Gastrocnemius medialis (tissue), 4 donors: ENCODE measurements at regions not wholly inside any gene's neighbourhood (a gene's known extent, or its start where the extent isn't known, plus 50 kb on each side); places are given as distances from the start of the nearest gene placed in this dataset.

Experiments
- ATAC-seq, 2 donors: fragments of 150-250 bp; one replicate each; pipeline ENCODE4 v1.9.1; 2016
- DNase-seq, 2 donors: peaks; one replicate each; pipeline ENCODE4 v3.0.0-alpha.2; 2019
- H3K27ac ChIP-seq, 4 donors: fragments of 200-600 bp; sonication (generic); 1 replicate in 1 of 4; 2 replicates in 3 of 4; pipeline ENCODE4 v1.5.1; 2016 to 2018; ENCODE audit warnings: mild to moderate bottlenecking in 2 of 4, moderate library complexity in 1 of 4
- H3K27me3 ChIP-seq, 3 donors: fragments of 200-600 bp; sonication (generic) in 2 of 3; 1 replicate in 1 of 3; 2 replicates in 2 of 3; pipeline versions ENCODE4 v1.5.1 to v1.6.0; 2016 to 2019; ENCODE audit warnings: mild to moderate bottlenecking in 1 of 3, moderate library complexity in 1 of 3
- H3K36me3 ChIP-seq, 2 donors: fragments of 200-600 bp; sonication (generic) in 1 of 2; one replicate each; pipeline ENCODE4 v1.5.1; 2017 to 2018
- H3K4me1 ChIP-seq, 2 donors: fragments of 200-600 bp; sonication (generic) in 1 of 2; one replicate each; pipeline ENCODE4 v1.5.1; 2016 to 2017; ENCODE audit warnings: mild to moderate bottlenecking in 2 of 2
- H3K4me3 ChIP-seq, 4 donors: fragments of 200-600 bp; sonication (generic) in 3 of 4; 1 replicate in 1 of 4; 2 replicates in 3 of 4; pipeline ENCODE4 v1.5.1; 2016 to 2019; ENCODE audit warnings: mild to moderate bottlenecking in 2 of 4
- H3K9me3 ChIP-seq, 3 donors: fragments of 200-600 bp; sonication (generic) in 2 of 3; 1 replicate in 1 of 3; 2 replicates in 2 of 3; pipeline ENCODE4 v1.5.1; 2016 to 2019
- CTCF ChIP-seq, 5 experiments: fragments of 450-650 bp in 3 of 5; fragments of 200-600 bp in 2 of 5; sonication (generic) in 2 of 5; IDR thresholded peaks in 4 of 5; conservative IDR thresholded peaks in 1 of 5; 1 replicate in 4 of 5; 2 replicates in 1 of 5; pipeline ENCODE4 v1.5.1; 2016 to 2019; ENCODE audit warnings: antibody characterized with exemption in 5 of 5, mild to moderate bottlenecking in 3 of 5, moderate library complexity in 3 of 5
- POLR2A ChIP-seq, 2 donors: fragments of 450-650 bp; IDR thresholded peaks; one replicate each; pipeline ENCODE4 v1.6.1; 2017; ENCODE audit warnings: antibody characterized with exemption in 2 of 2, mild to moderate bottlenecking in 2 of 2, moderate library complexity in 2 of 2
- in situ Hi-C, 4 donors: fragments of 200-750 bp; cut with MboI; loops; one replicate each; pipeline versions ENCODE4 v1.15.0 to v1.8.0; 2017; ENCODE audit warnings: low sequenced_read_pairs in 4 of 4
- intact Hi-C: fragments of 100-400 bp; cut with DNase I; formaldehyde crosslinking; loops from one replicate; pipeline ENCODE4 v1.15.1; 2023; ENCODE audit warnings: low total_unique reads

DNA sequence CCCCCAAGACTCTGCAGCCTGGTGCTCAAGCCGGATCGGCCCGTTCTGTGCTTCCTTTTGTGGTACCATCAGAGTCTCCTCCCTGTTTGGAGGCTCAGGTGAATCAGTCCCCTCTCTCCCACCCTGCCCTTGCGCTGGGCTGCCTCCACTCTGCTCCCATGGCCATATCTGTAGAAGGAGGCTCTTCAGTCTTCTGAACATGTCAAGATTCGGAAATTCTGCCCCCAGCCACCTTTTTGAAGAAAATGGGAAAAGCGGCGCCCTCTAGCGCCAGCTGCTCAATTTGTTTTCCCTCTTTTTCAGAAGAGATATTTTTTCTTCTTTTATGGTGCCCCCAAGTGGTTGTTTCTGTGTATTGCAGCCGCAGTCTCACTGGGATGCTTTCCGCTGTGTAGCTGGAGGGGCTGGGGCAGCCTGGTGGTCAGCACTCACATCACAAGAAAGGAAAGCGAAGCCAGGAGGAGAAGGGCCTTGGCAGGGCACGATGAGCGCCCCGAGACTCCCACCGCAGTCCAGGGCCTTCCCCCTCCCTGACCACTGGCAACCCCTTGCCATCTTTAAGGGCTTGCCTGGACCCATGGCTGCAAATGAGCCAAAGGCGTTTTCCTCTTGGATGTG, 58.4 kb upstream of the CACNA1E start:
- Histone ChIP-seq H3K36me3 (no peaks in the 10 kb centered on the region), H3K4me3 (no peak overlapping the region), H3K27ac (no peak overlapping the region), H3K4me1 (no peaks in the 10 kb centered on the region), H3K9me3 (no peaks in the 10 kb centered on the region), H3K27me3 (peaks cover 0 to 8% (median 0%) of the 10 kb centered on the region in 3 donors)
- intact Hi-C loops (loop anchor here (1.0 kb wide), 1 partner anchor 235 kb away; no protein-coding TSS in a partner anchor), in situ Hi-C loops (loop anchor here (5.0 to 10.0 kb wide), 3 partner anchors 233 to 240 kb away; no protein-coding TSS in a partner anchor)
- TF ChIP-seq CTCF (IDR thresholded peaks at IDR 0.05 in 4 of 5, conservative IDR thresholded peaks at IDR 0.05 in 1 of 5): peak; percentile 81 to 90 (median 89)
- no peak for TF ChIP-seq POLR2A (IDR thresholded peaks at IDR 0.05)
- DNase-seq (peak; percentile 9 to 34), ATAC-seq (peak; percentile 66 to 74)

- no peaks in the 10 kb centered on the region for H3K9me3 ChIP-seq
- intact Hi-C loops (loop anchor here (1.0 kb wide), 1 partner anchor 235 kb away; no protein-coding TSS in a partner anchor), in situ Hi-C loops (loop anchor here in 1 of 4 donors (10.0 kb wide), 1 partner anchor 241 kb away; no protein-coding TSS in a partner anchor)
- H3K4me1 ChIP-seq: no peaks in the 10 kb centered on the region
- no peak for TF ChIP-seq CTCF (IDR thresholded peaks at IDR 0.05 in 4 of 5, conservative IDR thresholded peaks at IDR 0.05 in 1 of 5)
- DNase-seq (no peak), ATAC-seq (no peak)
- no peak overlapping the region for H3K27ac ChIP-seq
- H3K4me3 ChIP-seq: no peak overlapping the region
- peaks cover 0 to 8% (median 0%) of the 10 kb centered on the region in 3 donors for H3K27me3 ChIP-seq
- no peaks in the 10 kb centered on the region for H3K36me3 ChIP-seq
Observed at GRCh38 chr1:181425566-181425965, 57.8 kb upstream of the CACNA1E start.

- no peaks in the 10 kb centered on the region for H3K9me3 ChIP-seq
- ATAC-seq: no peak
- H3K4me3 ChIP-seq: no peak overlapping the region
- H3K4me1 ChIP-seq: no peaks in the 10 kb centered on the region
- DNase-seq: no peak
- no peak overlapping the region for H3K27ac ChIP-seq
- no peaks in the 10 kb centered on the region for H3K27me3 ChIP-seq
- H3K36me3 ChIP-seq: no peaks in the 10 kb centered on the region
- intact Hi-C loops: no loop called here
- TF ChIP-seq POLR2A (IDR thresholded peaks at IDR 0.05) (no peak), CTCF (IDR thresholded peaks at IDR 0.05 in 4 of 5, conservative IDR thresholded peaks at IDR 0.05 in 1 of 5) (no peak)
- in situ Hi-C loops: loop anchor here in 1 of 4 donors (10.0 kb wide), 1 partner anchor 245 kb away; no protein-coding TSS in a partner anchor
Observed at GRCh38 chr1:181429462-181429861, 53.9 kb upstream of the CACNA1E start.

DNA sequence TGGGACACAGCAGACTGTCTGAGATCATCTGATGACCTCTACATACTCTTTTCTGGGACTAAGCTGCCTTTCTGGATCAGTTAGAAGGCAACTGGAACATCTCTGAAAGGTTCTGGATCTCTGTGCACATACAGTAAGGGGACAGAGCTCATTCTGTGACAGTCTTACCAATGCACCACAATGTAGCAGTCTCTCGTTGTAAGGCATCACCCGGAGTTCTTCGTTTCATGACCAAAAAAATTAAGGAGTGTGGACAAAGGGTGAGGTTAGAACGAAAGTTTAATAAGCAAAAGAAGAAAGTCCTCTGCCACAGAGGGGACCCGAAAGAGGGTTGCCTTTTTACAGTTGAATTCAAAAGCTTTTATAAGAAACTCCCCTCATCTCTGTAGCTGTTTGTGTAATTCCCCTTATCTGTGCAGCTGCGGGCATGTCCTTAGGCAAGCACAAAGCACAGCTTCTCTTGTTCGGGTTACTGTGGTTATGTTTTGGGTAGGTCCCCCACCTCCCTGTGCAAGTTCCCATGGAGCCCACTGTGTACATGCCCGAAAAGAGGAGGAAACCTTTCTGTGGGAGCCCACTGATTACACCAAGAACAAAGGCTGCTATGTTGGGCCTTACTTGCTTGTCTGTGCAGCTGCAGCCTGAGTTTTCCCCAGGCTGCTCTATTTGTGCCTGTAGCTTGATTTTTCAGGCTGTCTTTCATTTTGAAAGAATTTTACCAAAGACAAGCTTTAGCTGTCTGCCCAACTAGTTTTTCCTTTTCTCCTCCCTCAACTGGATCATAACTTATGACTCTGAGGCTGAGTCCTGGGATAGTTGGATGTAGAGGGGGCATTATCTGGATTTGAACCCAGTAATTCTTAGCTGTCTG, 53.1 kb upstream of the CACNA1E start:
- ATAC-seq (no peak), DNase-seq (no peak)
- Histone ChIP-seq H3K4me3 (no peak overlapping the region), H3K36me3 (no peaks in the 10 kb centered on the region), H3K4me1 (no peaks in the 10 kb centered on the region), H3K27ac (no peak overlapping the region), H3K9me3 (no peaks in the 10 kb centered on the region), H3K27me3 (no peaks in the 10 kb centered on the region)
- TF ChIP-seq POLR2A (IDR thresholded peaks at IDR 0.05): no peak
- no peak for TF ChIP-seq CTCF (IDR thresholded peaks at IDR 0.05 in 4 of 5, conservative IDR thresholded peaks at IDR 0.05 in 1 of 5)
- in situ Hi-C loops (no loop called here), intact Hi-C loops (no loop called here)
